Fibroblast of mammary gland (primary cell): ENCODE measurements at regions not wholly inside any gene's neighbourhood (a gene's known extent, or its start where the extent isn't known, plus 50 kb on each side); places are given as distances from the start of the nearest gene placed in this dataset.

Experiments used
- DNase-seq: peaks from one replicate; pipeline ENCODE4 v3.0.0-alpha.2; 2010; ENCODE audit warnings: low read depth
- H3K4me3 ChIP-seq: 2 replicates; pipeline ENCODE4 v1.5.1; 2011; ENCODE audit warnings: low read depth, mild to moderate bottlenecking, low read length, moderate library complexity; ENCODE audit not compliant: control insufficient read depth
- CTCF ChIP-seq: conservative IDR thresholded peaks from 2 replicates; pipeline ENCODE4 v1.5.1; 2011; ENCODE audit warnings: low read depth, low read length, inconsistent platforms; ENCODE audit not compliant: control insufficient read depth, insufficient read depth

GRCh38 chr5:87560528-87560927, 147.8 kb upstream of the CCNH start:
- no peak overlapping the region for H3K4me3 ChIP-seq
- no peak for TF ChIP-seq CTCF
- no peak for DNase-seq

GRCh38 chr5:87551911-87552310, 139.2 kb upstream of the CCNH start:
- H3K4me3 ChIP-seq: no peak overlapping the region
- TF ChIP-seq CTCF: no peak
- no peak for DNase-seq

- DNase-seq: peak; percentile 4
- no peak for TF ChIP-seq CTCF
- H3K4me3 ChIP-seq: no peak overlapping the region
These were observed 128.9 kb upstream of the CCNH start for GRCh38 chr5:87541676-87542075.

- TF ChIP-seq CTCF: peak; percentile 34
- DNase-seq: peak; percentile 89
- H3K4me3 ChIP-seq: no peak overlapping the region
These were observed 128.3 kb upstream of the CCNH start for GRCh38 chr5:87541033-87541432.

- no peak overlapping the region for H3K4me3 ChIP-seq
- TF ChIP-seq CTCF: no peak
- no peak for DNase-seq
These were observed 127.1 kb upstream of the CCNH start for GRCh38 chr5:87539839-87540238.

- H3K4me3 ChIP-seq: no peak overlapping the region
- no peak for DNase-seq
- no peak for TF ChIP-seq CTCF
These were observed 123.6 kb upstream of the CCNH start for GRCh38 chr5:87536365-87536764.

- H3K4me3 ChIP-seq: no peak overlapping the region
- no peak for TF ChIP-seq CTCF
- DNase-seq: no peak
These were observed 123.0 kb upstream of the CCNH start for GRCh38 chr5:87535706-87536105.
